PFSK-1 (cell line): ENCODE measurements at regions not wholly inside any gene's neighbourhood (a gene's known extent, or its start where the extent isn't known, plus 50 kb on each side); places are given as distances from the start of the nearest gene placed in this dataset.

ENCODE experiments used
- FOXP2 ChIP-seq: optimal IDR thresholded peaks from 2 replicates; pipeline ENCODE3; 2011; ENCODE audit warnings: borderline replicate concordance, control low read depth, inconsistent platforms; ENCODE audit not compliant: insufficient read depth; ENCODE audit errors: extremely low read length, extremely low read depth
- POLR2AphosphoS5 ChIP-seq: IDR thresholded peaks from 2 replicates; pipeline ENCODE4 v1.6.1; 2012; ENCODE audit warnings: low read depth, mild to moderate bottlenecking, control low read depth, low read length, moderate library complexity
- SIN3A ChIP-seq: IDR thresholded peaks from 2 replicates; pipeline ENCODE4 v1.6.1; 2012; ENCODE audit warnings: mild to moderate bottlenecking, low read length, moderate library complexity, borderline replicate concordance; ENCODE audit not compliant: insufficient read depth
- TAF1 ChIP-seq: IDR thresholded peaks from 2 replicates; pipeline ENCODE4 v1.6.1; 2012; ENCODE audit warnings: low read length, control low read depth, borderline replicate concordance; ENCODE audit not compliant: insufficient read depth
- TF ChIP-seq, protein P1 (sequence below), 2 experiments: IDR thresholded peaks; 2 replicates each; pipeline versions ENCODE4 v1.6.1 to v1.8.0; 2011 to 2012; ENCODE audit warnings: low read depth in 2 of 2, low read length in 2 of 2, control low read depth in 1 of 2, inconsistent platforms in 1 of 2, mild to moderate bottlenecking in 1 of 2, moderate library complexity in 1 of 2; ENCODE audit not compliant: insufficient read depth in 1 of 2

DNA sequence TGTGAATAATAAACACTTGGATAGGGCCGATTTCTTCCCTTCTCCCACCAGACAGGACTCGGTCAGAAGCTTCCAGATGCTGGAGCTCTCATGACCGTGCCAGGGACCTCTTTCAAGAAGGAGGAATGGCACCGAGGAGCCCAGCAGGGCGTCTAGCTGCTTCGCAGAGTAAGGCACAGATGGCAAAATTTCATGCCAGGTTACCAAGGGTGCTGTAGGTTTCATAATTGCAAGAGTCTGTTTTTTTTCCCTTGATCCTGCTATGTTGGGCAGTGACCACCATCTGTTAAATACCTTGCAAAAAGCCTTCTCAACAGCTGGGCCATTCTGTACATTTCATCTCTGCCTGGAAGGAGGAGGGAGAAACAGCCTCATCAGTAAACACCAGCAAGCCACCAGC lies 111.8 kb downstream of the EDN3 start:
- TF ChIP-seq, protein P1, sequence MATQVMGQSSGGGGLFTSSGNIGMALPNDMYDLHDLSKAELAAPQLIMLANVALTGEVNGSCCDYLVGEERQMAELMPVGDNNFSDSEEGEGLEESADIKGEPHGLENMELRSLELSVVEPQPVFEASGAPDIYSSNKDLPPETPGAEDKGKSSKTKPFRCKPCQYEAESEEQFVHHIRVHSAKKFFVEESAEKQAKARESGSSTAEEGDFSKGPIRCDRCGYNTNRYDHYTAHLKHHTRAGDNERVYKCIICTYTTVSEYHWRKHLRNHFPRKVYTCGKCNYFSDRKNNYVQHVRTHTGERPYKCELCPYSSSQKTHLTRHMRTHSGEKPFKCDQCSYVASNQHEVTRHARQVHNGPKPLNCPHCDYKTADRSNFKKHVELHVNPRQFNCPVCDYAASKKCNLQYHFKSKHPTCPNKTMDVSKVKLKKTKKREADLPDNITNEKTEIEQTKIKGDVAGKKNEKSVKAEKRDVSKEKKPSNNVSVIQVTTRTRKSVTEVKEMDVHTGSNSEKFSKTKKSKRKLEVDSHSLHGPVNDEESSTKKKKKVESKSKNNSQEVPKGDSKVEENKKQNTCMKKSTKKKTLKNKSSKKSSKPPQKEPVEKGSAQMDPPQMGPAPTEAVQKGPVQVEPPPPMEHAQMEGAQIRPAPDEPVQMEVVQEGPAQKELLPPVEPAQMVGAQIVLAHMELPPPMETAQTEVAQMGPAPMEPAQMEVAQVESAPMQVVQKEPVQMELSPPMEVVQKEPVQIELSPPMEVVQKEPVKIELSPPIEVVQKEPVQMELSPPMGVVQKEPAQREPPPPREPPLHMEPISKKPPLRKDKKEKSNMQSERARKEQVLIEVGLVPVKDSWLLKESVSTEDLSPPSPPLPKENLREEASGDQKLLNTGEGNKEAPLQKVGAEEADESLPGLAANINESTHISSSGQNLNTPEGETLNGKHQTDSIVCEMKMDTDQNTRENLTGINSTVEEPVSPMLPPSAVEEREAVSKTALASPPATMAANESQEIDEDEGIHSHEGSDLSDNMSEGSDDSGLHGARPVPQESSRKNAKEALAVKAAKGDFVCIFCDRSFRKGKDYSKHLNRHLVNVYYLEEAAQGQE (IDR thresholded peaks at IDR 0.05; ENCODE audit: insufficient read depth in 1 of 2, low read depth in 2 of 2, low read length in 2 of 2): no peak
- TF ChIP-seq SIN3A (no peak), FOXP2 (no peak), POLR2AphosphoS5 (no peak), TAF1 (no peak)

DNA sequence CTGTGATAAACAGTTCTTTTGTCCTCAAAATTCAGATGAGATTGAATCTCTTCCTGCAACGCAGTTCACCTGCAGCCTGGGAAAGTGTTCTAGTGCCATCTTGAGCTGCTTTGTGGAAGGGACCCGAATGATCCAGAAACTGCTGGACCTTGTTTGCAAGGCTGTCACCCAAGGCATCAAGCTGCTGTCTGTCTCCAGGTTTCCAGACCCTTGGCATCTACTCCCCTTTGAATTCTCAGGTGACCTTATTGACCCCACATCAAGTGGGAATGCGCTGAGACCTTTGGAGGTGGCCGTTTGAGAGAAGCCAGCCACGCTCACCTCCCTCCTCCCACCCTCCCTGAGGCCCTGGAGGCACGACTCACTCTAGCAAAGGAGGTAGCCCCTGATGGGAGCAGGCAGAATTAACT lies 112.5 kb downstream of the EDN3 start:
- TF ChIP-seq, protein P1 (IDR thresholded peaks at IDR 0.05; ENCODE audit: insufficient read depth in 1 of 2, low read depth in 2 of 2, low read length in 2 of 2): no peak
- TF ChIP-seq FOXP2 (no peak), POLR2AphosphoS5 (no peak), SIN3A (no peak), TAF1 (no peak)

DNA sequence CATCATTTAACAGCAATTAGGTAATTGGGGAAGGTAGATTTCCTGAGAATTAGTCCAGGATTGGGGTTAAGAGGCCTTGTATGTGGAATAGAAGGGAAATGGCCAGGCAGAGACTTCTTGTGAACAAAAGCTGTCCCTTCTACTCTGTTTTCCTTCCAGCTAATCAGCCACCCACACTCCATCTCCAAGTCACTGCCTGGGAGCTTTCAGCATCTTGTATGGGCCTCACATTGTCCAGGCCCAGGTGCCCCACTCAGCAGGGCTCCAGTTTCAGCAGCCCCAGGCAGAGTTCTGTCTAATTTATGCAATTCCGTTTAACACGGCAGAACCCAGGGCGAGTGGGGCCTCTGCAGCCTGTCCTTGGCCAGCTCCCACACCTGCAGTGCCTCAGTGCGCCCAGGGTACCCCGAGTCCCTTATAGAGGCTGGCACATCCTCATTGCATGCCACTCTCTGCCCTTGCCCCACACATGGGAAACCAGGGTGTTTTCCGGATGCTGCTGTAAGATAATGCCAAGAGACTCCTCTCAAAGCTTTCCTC lies 113.0 kb downstream of the EDN3 start:
- no peak for TF ChIP-seq POLR2AphosphoS5
- no peak for TF ChIP-seq SIN3A
- TF ChIP-seq, protein P1 (IDR thresholded peaks at IDR 0.05; ENCODE audit: insufficient read depth in 1 of 2, low read depth in 2 of 2, low read length in 2 of 2): no peak
- TF ChIP-seq FOXP2: no peak
- no peak for TF ChIP-seq TAF1

DNA sequence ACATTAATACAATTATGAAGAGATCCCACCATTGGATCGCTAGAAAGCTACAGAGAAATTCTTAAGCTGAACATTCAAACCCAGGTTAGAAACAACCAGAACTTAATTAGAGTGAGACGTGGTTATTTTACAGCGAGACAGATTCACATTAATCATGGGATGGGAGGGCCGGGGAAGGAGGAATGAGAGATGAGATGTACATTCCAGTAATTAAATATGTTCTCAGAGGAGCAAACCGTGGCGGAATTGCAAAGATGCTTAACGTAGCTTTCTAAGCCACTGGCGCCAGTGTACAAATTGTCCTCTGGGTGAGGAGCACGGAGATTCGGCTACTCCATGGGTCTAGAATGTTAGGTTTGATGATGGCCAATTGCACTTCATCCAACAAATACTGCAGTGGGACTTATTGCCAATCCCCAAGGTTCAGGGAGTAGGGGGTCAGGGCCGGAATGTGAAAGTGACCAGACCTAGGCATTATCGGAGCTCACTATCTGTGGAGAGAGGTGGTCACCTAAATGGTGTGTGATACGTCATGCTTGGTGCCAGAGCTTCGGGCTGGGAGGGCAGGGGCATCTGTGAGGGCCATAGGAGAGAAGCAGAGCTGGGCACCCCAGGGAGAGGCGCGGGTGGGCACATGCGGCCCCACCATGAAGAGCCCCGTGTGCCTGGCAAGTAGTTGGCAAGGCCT lies 114.7 kb downstream of the EDN3 start:
- TF ChIP-seq, protein P1 (IDR thresholded peaks at IDR 0.05; ENCODE audit: insufficient read depth in 1 of 2, low read depth in 2 of 2, low read length in 2 of 2): no peak
- TF ChIP-seq POLR2AphosphoS5: no peak
- TF ChIP-seq SIN3A: no peak
- no peak for TF ChIP-seq FOXP2
- no peak for TF ChIP-seq TAF1

DNA sequence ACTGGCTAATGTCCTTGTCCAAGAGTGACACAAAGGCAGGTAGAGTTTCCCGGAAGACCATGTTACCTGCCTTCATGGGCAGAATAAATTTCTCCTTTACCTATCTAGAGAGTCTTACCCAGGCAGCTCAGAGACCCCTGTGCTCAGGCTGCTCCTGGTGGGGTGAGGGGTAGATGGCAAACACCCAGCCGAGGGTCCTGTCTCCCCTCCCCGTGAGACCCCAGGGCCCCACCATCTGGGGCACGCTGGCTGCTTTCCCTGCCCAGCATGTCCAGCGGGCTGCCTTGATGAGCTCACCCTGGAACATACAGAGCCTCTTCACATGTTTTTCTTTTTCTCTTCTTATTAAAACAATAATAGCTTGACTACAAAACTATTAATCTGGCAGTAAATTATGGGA lies 116.5 kb downstream of the EDN3 start:
- TF ChIP-seq SIN3A (no peak), FOXP2 (no peak), POLR2AphosphoS5 (no peak), TAF1 (no peak)
- TF ChIP-seq, protein P1 (IDR thresholded peaks at IDR 0.05; ENCODE audit: insufficient read depth in 1 of 2, low read depth in 2 of 2, low read length in 2 of 2): no peak
